22Rv1 (cell line): ENCODE measurements at regions not wholly inside any gene's neighbourhood (a gene's known extent, or its start where the extent isn't known, plus 50 kb on each side); places are given as distances from the start of the nearest gene placed in this dataset.
"Not testable (repeated sequence)": the region's sequence is repeated elsewhere in the genome, so short reads cannot be mapped to it uniquely, and the experiment has no call there.

Source experiments
- H3K27ac ChIP-seq: fragments of 450-650 bp; 2 replicates; pipeline ENCODE4 v1.5.1; 2017
- ZFX ChIP-seq: fragments of 450-650 bp; IDR thresholded peaks from 2 replicates; pipeline ENCODE4 v1.6.1; 2017; ENCODE audit warnings: antibody characterized with exemption, borderline replicate concordance
- TF ChIP-seq, protein P1 (sequence below): fragments of 450-650 bp; IDR thresholded peaks from 2 replicates; pipeline ENCODE4 v1.5.1; 2017; ENCODE audit warnings: mild to moderate bottlenecking

DNA sequence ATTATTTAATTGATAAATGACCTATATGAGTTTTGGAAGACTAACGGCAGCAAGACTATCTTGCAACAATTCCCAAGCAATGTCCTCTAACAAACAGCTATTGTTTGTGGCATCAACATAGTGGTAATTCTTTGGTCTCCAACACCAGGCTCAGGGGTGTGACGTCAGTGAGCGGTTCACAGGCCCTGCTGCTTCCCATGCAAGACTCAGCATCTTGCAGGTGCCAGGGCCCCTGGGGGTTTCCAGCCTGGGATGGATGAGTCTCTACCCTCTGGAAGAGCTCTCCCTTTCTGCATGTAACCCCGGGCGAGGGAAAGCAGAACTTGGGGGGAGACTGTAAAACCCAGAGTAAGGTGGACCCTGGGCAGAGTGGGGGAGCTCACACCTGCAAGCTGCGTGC is 164.7 kb downstream of the ACTR3B start:
- no peak overlapping the region for H3K27ac ChIP-seq
- no peak for TF ChIP-seq ZFX
- TF ChIP-seq, protein P1, sequence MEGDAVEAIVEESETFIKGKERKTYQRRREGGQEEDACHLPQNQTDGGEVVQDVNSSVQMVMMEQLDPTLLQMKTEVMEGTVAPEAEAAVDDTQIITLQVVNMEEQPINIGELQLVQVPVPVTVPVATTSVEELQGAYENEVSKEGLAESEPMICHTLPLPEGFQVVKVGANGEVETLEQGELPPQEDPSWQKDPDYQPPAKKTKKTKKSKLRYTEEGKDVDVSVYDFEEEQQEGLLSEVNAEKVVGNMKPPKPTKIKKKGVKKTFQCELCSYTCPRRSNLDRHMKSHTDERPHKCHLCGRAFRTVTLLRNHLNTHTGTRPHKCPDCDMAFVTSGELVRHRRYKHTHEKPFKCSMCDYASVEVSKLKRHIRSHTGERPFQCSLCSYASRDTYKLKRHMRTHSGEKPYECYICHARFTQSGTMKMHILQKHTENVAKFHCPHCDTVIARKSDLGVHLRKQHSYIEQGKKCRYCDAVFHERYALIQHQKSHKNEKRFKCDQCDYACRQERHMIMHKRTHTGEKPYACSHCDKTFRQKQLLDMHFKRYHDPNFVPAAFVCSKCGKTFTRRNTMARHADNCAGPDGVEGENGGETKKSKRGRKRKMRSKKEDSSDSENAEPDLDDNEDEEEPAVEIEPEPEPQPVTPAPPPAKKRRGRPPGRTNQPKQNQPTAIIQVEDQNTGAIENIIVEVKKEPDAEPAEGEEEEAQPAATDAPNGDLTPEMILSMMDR, result no peak

DNA sequence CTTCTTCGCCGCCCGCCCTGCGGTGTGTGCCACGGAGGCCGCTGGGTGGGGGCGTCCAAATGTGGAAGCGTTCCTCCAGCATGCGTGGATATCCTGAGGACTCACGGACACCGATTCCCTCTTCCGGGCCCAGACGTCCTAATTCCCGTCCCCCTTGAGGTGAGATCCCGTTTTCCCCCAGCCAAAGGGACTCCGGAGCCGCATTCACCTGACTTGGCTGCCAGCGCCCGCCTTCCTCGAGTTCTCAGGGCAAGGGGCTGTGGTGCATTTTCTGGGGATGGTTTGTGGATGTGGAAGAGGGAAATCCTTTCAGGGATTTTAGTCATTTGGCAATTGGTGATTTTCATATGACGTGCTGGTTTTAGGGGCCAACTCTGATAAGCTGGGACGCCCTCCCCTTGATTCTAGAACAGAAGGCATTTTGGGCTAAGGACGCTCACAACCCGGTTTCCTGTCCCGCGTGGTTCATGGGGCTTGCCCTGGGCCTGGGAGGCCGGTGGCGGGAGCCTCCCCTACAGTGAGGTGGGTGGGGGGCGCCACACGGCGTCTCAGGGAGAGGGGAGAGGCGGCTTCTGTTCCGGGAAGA is 165.4 kb downstream of the ACTR3B start:
- TF ChIP-seq, protein P1, result no peak
- no peak for TF ChIP-seq ZFX
- H3K27ac ChIP-seq, result no peak overlapping the region

DNA sequence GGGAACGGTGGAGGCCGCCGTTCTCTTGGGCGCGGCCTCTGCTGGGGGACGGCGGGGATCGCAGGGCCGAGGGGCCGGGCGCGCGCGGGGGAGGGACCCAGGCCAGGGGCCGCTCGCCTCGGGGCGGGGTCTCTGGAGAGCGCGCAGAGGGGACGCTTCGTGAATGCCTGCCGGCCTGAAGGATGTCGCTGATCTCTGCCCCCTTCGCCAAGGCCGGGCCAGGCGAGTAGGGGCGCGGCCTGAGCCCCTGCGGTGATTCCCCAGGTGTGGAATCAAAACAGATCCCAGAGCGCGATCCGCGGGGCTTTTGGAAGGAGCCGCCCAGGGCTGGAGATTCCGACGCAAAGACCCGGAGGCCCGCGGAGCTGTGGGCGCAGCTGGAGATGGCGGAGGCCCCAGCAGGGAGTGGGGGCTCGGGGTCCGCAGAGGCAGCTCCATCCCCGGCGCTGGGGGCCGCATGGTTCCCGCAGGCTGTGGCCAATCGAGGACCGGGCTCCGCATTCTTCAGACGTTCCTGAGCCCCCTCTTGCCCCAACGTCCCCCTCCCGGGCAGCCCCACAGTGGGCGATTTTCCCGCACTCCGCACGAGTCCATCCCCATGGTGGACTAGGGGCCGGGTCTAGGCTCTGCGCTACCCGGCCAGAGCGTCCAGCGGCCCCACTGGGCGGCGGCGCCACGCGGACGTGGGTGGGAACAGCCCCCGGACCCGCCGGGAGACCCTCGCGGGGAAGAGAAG is 166.0 kb downstream of the ACTR3B start:
- TF ChIP-seq, protein P1, result no peak
- TF ChIP-seq ZFX, result no peak
- H3K27ac ChIP-seq, result no peak overlapping the region

DNA sequence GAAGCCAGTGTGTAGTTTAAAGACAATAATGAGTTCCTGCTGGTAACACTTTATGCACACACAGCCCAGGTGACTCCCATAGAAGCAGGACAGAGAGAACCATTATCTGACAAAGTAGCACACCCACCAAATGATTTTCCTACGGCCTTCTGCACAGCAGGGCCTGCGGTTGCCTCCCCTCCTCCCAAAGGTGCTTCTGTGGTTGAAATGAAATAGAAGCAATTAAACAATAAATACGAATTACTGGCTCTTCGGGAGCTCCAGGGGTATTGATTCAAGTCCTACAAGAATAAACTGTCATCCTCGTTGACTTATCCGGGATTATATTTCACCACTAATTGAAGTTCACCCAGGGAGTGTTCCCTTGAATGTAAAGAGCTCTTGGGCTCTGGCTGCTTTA is 172.1 kb downstream of the ACTR3B start:
- no peak for TF ChIP-seq ZFX
- TF ChIP-seq, protein P1, result no peak
- H3K27ac ChIP-seq, result no peak overlapping the region

DNA sequence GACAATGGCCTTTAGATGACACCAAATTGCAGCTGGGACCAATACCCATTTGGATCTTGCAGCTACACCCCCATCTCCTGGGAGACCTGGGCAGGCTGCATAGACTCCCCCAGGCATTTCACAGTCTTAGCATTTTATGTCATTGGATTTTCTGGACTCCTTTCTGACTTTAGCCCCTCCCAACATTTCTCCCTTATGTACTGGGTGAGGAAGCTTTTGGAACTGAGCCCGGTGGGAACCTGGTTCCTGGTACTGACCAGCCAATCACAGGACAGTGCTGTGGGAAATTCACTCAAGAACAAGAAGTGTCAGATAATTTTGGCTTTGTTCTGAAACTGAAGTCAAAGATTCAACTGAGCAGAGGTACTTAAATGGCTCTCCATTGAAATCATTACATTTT is 177.7 kb downstream of the ACTR3B start:
- H3K27ac ChIP-seq, result no peak overlapping the region
- TF ChIP-seq, protein P1, result no peak
- TF ChIP-seq ZFX, result no peak

DNA sequence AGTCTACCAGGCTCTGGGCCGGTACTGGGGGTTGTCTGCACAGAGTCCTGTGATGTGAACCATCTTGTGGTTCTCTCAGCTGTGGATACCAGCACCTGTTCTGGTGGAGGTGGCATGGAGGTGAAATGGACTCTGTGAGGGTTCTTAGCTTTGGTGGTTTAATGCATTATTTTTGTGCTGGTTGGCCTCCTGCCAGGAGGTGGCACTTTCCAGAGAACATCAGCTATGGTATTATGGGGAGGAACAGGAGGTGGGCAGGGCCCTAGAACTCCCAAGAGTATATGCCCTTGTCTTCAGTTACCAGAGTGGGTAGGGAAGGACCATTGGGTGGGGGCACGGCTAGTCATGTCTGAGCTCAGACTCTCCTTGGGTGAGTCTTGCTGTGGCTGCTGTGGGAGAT is 187.1 kb downstream of the ACTR3B start:
- not testable (repeated sequence) for H3K27ac ChIP-seq

DNA sequence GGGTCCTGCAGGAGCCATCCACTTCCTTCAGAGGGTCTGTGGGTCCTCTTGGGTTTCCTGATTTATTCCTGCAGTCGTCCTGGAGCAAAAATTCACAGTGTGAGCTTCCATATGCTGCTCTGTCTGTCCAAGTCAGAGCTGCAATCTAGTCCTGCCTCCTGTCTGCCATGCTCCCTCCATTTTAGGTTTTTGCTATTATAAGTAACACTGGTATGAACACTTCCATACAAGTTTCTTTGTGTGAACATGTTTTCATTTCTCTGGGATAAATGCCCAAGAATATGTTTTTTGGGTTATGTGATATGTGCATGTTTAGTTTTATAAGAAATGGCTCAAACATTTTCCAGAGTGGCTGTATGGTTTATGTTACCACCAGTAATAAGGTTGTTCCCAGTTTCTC is 188.1 kb downstream of the ACTR3B start:
- H3K27ac ChIP-seq, result no peak overlapping the region
- TF ChIP-seq, protein P1, result no peak
- TF ChIP-seq ZFX, result no peak

DNA sequence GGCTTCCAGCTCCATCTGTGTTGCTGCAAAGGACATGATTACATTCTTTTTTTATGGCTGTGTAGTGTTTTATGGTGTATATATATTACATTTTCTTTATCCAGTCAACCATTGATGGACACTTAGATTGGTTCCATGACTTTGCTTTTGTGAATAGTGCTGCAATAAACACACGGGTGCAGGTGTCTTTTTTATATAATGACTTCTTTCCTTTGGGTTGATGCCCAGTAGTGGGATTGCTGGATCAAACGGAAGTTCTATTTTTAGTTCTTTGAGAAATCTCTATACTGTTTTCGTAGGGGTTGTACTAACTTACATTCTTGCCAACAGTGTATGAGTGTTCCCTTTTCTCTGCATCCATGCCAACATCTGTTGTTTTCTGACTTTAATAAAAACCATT is 189.7 kb downstream of the ACTR3B start:
- H3K27ac ChIP-seq, result no peak overlapping the region
- no peak for TF ChIP-seq ZFX
- TF ChIP-seq, protein P1, result no peak
